ENCODE measurements at regions not wholly inside any gene's neighbourhood (a gene's known extent, or its start where the extent isn't known, plus 50 kb on each side); places are given as distances from the start of the nearest gene placed in this dataset.

- DNase-seq, result no peak
These were observed 253.6 kb upstream of the XYLT1 start for GRCh38 chr16:17724242-17724898.

DNA sequence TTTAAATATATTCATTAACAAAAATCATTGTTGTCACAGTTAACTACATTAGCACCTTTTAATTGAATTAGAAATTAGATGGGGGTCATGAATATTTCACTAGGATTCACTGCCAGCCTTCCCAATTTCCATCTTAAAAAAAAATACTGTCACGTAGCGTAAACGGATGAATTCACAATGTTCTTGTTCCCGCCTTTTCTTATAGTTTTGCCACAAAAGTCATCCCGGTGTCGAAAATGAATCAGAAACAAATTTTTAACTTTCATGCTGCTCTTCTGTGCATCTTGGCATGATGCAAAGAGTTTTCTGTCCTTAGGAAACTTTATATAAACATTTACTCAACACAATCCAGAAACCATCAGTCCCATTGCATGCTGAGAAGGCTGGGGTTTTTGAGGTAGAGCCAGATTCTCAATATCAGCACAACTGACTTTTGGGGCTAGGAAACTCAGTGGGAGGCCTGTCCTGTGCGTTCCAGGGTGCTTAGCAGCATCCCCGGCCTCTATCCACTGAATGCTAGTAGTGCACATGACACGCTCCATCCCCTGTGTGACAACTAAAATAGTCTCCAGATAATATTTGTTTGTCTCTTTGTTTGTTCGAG lies 252.9 kb upstream of the XYLT1 start:
- DNase-seq, result no peak

GRCh38 chr16:17718495-17718894 lies 247.7 kb upstream of the XYLT1 start:
- DNase-seq, result no peak

DNA sequence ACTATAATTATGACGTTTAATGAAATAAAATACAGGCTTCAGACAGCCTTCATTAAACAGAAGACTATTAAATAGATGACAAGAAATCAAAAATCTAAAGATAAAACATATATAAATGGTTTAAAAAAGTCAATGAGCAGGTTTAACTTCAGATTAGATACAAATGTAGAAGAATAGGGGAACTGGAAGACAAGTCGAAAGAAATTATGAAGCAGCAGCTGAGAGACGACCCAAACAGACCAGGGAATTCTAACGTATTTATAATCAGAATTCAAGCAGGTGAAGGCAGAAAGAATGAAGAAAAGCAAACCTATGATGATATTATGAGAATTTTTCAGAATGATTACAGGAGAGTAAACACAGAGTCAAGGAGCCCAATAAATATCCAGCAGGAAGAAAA lies 235.1 kb upstream of the XYLT1 start:
- no peak for DNase-seq

GRCh38 chr16:17696616-17697015 lies 225.9 kb upstream of the XYLT1 start:
- DNase-seq, result no peak

- no peak for DNase-seq
These were observed 221.7 kb upstream of the XYLT1 start for GRCh38 chr16:17692484-17692883.

DNA sequence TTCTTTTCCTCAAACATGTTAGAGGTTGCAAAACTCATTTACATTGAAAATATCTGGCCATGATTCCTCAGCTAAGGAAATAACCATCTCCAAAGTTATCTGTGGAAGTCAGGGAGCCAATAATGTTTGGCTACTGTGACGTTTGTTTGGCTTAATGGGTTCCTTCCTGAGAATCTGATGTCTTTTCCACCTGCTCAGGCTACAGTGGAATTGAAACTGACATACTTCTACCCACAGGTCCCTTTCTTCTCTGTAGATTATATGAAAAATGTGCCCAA lies 221.1 kb upstream of the XYLT1 start:
- no peak for DNase-seq

DNA sequence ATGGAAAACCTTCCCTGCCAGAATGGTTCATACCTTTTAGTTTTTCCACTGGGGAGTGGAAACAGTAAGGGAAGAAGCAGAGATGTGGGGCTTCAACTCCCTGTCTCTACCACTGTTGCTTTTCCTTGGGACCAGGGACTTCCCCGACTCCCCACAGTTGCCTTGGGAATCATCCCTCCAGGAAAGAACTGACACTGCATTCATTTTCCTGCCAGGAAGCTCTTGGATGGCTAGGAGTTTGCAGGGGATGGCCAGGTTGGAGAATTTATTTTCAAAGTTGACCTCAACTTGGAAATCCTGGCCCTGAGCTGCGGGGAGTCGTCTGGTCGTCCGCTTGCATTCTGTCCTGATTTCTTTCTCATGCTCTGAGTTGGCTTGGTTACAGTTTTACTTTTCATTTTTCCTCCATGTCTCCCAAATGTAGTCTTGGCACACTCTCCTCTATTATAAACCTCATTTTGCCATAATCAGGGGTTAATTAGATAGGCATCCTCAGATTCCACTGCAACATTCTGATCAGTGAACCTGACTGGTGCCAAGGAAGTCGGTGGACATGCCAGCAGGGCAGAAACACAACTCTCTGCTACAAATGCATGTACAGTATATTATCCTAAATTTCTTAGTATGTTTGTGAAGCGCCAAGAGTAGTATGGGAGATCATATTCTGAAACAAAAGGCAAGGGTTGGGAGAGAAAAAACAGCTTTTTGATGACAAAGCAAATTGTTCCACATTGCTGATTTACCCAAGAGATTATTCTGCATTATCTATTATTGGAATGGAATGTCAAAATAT lies 220.5 kb upstream of the XYLT1 start:
- DNase-seq, result no peak

DNA sequence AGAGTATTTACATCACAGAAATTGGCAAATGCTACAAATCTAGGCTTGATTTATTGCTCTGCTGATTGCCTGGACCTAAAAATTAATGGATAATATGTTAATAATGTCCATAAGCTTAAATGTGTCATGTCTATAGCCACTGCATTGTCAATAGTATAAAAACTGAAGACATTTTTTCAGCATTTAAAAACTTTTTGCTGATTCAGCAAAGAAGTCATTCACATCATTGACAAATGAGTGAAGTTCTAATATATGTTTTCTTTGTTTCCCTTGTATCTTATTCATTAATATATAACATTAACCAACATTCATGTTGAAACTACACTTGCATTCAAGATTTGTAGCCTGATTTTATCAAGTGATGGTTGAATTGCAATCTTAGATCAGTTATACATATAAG lies 214.7 kb upstream of the XYLT1 start:
- DNase-seq, result no peak

- DNase-seq, result no peak
These were observed 212.5 kb upstream of the XYLT1 start for GRCh38 chr16:17683281-17683680.

- DNase-seq, result no peak
These were observed 205.4 kb upstream of the XYLT1 start for GRCh38 chr16:17676171-17676570.

DNA sequence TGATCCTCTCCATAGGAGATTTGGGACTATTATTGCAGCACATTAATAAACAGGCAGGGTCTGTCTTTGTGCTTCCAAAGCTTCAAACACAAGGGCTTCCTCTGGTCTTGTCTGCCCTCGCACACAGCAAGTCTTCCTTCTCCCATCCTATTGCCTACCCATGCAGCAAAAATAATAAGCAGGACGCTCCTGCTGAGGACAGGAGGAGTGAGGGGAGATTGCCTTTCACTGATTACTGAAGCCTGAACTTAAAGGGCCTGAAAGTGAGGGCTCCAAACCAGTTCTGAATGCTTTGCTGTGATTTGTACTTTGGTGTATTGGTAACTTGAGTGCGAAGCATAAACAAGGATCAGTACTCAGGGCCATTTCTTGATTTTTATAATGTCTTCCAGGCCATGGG lies 197.6 kb upstream of the XYLT1 start:
- no peak for DNase-seq

DNA sequence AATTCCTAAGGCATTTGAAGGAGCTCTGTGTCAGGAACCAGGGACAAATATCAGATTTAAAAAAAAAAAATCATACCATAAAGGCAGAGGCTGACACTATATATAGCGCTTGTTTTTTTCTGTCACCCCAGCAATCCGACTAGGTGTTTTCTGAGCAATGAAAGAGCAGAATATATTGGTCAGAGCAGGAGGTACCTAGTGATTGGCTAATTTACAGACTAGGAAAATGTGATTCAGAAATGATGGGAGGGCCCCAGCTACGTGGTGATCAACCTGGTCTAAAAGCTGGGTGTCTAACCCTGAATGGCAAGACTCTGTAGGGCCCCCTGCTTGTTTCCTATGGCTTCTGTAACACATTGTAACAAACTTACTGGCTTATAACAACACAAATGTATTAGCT lies 195.5 kb upstream of the XYLT1 start:
- no peak for DNase-seq

GRCh38 chr16:17658881-17659280 lies 188.1 kb upstream of the XYLT1 start:
- DNase-seq, result no peak

DNA sequence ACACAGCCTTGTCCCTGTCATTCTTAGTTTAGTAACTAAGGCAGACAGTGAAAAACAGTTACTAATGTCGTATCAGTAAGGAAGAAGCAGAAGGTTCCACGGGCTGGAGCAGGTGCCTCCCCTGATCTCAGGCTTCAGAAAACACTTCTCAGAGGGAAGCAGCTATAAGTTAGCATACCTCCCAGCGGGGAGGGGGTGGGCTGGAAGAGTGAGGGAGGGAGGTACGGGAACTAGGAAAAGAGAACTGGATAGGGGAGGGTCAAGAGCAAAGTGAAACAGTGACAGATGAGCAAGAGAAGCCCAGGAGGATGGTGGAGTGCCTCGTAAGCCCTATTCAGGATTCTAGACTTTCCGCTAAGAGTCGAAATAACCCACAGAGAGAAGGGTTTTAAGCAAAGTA lies 186.3 kb upstream of the XYLT1 start:
- no peak for DNase-seq

DNA sequence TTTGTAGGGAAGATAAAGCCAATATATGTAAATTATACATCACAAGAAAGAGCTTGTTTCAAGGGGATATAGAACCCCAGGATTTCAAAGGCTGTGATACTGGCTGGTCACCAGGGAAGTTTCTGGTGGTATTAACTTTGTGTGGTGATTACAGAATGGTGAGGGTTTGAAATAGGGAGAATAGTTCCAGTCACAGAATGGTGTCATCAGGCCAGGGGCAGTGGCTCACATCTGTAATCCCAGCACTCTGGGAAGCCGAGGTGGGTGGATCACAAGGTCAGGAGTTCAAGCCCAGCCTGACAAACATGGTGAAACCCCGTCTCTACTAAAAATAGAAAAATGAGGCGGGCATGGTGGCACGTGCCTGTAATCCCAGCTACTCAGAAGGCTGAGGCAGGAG lies 183.8 kb upstream of the XYLT1 start:
- no peak for DNase-seq

GRCh38 chr16:17654142-17654541 lies 183.4 kb upstream of the XYLT1 start:
- DNase-seq, result no peak

DNA sequence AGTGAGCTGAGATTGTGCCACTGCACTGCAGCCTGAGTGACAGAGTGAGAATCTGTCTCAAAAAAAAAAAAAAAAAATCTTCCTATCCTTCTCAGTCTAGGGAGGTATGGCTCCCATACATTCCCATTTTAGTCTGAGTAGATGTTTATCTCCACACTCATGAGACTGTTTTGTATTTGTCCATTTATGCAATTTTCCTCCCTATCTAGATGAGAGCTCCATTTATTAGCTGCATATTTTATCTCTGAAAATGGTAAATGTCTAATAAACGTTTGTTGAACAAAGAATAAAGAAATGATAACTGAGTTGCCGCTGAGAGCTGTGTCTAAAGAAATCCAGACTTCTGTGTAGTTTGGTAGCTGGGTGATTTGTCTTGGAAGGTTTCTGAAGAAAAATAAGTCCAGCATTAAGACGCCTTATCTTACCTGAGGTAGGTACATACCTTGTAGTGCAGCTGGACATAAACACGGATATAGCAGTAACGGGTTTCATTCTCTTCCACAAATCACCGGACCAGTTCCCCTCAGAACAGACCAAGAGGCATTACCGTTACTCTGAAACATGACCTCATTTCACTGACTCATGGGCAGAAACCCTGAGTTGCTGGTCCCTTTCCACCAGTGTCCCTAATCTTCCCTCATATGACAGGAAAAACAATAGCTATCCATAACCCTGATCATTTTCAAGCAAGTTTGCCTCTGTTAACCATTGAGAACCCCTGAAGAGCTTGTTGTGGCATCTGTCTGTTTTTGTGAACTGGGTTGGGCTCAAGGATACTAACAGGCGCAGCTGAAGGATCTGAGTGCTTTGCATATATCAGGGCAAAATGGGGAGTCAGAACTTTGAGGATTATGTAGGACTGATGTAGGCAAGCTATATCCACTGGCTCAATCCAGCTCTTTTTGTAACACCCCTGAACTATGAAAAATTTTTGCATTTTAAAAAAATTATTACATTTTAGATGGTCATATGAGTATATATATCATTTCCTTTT lies 177.4 kb upstream of the XYLT1 start:
- no peak for DNase-seq

DNA sequence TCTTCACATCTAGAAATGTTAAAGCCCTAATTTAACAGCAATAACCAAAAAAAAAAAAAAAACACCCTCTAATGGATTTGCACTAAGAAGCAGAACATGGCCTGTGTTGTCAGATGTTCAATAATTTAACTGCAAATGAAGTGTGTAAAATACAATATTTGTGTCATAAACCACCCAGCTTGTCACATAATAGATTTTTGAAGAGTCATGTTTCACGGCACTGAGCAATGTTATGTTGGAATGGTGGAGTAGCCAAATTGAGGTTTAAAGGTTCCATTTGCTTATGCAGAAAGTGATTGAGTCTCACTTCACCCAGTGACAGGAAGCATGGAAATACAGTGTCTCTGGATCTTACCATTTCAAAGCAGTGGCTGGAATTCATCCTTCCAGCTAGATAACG lies 173.2 kb upstream of the XYLT1 start:
- no peak for DNase-seq

DNA sequence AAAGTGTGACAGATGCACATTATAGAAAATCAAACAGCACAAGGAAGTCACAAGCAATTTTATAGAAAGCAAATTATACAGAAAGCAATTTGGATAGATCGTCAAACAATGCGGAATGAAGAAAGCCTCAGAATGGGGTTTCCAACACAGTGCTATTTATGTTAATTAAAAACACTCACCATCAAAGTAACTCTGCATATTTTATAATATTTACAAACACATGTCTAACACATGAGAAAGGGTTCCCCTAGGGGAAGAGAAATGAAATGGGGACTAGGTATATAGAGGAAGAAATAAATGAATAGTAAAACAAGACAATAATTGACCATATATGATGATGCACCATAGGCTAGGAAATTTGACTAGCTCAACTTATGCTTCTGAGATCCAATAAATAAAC lies 171.2 kb upstream of the XYLT1 start:
- no peak for DNase-seq

DNA sequence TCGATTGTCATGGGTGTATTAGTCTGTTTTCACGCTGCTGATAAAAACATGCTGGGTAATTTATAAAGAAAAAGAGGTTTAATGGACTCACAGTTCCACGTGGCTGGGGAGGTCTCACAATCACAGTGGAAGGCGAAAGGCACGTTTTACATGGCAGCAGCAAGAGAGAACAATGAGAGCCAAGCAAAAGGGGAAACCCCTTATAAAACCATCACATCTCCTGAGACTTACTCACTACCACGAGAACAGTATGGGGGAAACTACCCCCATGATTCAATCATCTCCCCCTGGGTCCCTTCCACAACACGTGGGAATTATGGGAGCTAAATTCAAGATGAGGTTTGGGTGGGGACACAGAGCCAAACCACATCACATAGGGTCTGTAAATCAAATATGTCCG lies 167.4 kb upstream of the XYLT1 start:
- DNase-seq, result no peak

- DNase-seq, result no peak
These were observed 164.4 kb upstream of the XYLT1 start for GRCh38 chr16:17635183-17635582.

DNA sequence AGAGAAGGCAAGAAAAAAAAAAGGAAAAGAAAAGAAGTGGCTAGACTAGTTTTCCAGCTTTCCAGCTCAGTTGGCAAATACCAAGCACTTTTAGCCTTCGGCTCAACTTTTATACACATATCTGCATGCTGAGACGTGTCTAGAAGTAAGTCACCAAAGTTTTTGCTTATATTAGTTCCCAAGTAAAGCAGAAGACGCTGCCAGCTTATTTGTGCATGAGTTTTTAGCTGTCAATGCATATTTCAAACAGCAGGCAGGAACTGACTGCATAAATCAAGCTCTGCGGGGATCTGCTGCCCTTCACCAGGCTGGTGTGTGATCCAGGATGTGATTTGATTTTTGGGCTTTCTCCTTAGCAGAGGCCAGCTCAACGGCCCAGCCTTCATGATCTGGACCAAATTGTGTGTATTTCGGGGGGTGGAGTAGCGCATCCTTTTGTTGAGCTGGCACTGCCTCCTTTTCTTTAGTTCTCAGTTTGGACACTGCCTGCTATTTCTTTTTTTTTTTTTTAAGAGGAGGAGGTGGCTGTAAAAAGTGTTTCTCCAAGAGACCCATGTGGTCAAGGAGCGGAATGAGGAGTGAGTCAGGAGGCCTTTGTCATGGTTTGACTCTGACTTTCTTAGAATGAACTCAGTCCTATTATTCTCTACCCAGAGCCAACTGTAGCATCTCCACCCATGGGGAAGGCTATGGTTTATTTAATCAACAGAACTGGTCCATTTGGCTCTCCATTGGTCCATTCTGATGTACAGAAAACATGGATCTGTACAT lies 162.6 kb upstream of the XYLT1 start:
- no peak for DNase-seq

Data from DMS79 (cell line).